ENCODE measurements at regions not wholly inside any gene's neighbourhood (a gene's known extent, or its start where the extent isn't known, plus 50 kb on each side); places are given as distances from the start of the nearest gene placed in this dataset.

DNA sequence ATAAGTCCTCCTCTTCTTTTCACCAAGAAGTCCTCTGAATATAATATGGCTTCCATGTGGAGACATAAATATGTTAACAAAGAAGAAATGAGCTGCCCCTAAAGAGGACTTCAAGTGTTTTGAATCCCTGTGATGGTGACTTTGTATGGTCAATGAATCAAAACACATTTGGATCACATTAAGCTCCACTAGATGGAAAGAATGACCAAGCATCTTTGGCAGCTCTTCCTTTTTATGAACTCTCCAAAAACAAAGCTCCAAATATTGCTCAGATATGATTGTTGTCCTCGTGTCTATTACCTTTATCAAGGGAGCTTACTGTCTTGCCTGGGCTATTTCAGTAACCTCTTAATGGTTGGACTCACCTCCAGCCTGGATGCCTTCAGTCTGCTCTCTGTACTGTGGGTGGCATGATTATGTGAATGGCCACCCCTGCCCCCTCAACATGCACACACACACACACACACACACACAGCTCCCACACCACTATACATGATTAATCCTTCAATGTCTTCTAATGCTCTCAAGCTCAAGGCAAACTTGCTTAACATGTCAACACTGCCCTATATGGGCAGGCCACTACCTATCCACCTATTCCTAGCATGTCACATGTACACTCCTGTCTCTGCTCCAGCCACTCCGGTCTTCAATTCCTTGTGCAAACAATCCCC, 346.6 kb upstream of the SALL1 start:
- Histone ChIP-seq H3K27ac (ENCODE audit: low read depth in 2 of 2, low read length in 2 of 2) (no peak overlapping the region), H3K36me3 (ENCODE audit: control insufficient read depth in 2 of 3, insufficient read depth in 3 of 3, low read length in 3 of 3) (no peaks in the 10 kb centered on the region), H3K9me3 (ENCODE audit: control insufficient read depth in 2 of 3, insufficient read depth in 1 of 3, low read length in 3 of 3) (no peaks in the 10 kb centered on the region), H3K4me3 (ENCODE audit: low read length in 3 of 3) (no peak overlapping the region), H3K27me3 (ENCODE audit: control insufficient read depth, insufficient read depth, low read length) (no peaks in the 10 kb centered on the region), H3K4me1 (ENCODE audit: control insufficient read depth in 2 of 3, insufficient read depth in 2 of 3, low read depth in 1 of 3, low read length in 3 of 3) (no peaks in the 10 kb centered on the region), H3K9ac (ENCODE audit: low read length in 3 of 3) (no peak overlapping the region)
- FAIRE-seq (no peak), DNase-seq (no peak)
- TF ChIP-seq CTCF (IDR thresholded peaks at IDR 0.05; ENCODE audit: borderline replicate concordance, extremely low read depth, insufficient read depth), result no peak
- intact Hi-C loops (cut with DNase I), result no loop called here

DNA sequence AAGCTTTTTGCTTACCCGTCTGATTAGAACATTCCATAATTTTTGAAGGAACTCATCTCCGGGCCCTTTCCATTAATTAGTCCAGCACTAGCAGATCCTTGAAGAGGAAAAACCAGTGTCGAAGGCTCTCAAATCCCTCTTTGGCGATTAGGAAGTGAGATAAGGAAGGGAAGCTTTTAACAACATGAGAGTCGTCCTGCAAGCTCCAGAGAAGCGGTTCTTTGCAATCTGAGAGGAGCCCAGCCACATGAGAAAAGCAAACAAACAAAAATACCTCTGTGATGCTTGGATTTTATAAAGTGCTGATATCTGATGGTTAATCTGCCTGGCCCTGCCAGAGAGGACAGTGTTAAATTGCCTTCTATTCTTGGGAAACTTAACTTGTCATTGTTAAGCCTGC, 339.8 kb upstream of the SALL1 start:
- no peak for FAIRE-seq

DNA sequence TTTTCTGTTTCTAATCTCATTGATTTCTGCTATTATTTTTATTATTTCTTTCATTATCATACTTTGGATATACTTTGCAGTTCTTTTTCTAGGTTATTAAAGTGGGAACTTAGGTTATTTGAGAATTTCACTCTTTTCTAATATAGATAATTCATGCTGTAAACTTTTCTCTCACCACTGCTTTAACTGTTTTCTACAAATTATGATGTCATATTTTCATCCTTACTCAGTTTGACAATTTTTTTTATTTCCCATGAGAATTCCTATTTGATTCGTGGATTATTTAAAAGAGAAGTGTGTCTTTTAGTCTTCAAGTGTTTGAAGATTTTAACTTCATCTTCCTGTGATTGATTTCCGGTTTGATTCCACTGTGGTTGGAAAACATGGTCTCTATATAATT, 336.8 kb upstream of the SALL1 start:
- H3K27me3 ChIP-seq (ENCODE audit: control insufficient read depth, insufficient read depth, low read length), result no peaks in the 10 kb centered on the region

More for the DNA sequence above, 339.8 kb upstream of the SALL1 start:
- no peak for TF ChIP-seq CTCF (IDR thresholded peaks at IDR 0.05; ENCODE audit: borderline replicate concordance, extremely low read depth, insufficient read depth)
- Histone ChIP-seq H3K9me3 (ENCODE audit: control insufficient read depth in 2 of 3, insufficient read depth in 1 of 3, low read length in 3 of 3) (no peaks in the 10 kb centered on the region), H3K4me1 (ENCODE audit: control insufficient read depth in 2 of 3, insufficient read depth in 2 of 3, low read depth in 1 of 3, low read length in 3 of 3) (no peaks in the 10 kb centered on the region), H3K9ac (ENCODE audit: low read length in 3 of 3) (no peak overlapping the region), H3K4me3 (ENCODE audit: low read length in 3 of 3) (no peak overlapping the region), H3K27ac (ENCODE audit: low read depth in 2 of 2, low read length in 2 of 2) (no peak overlapping the region), H3K36me3 (ENCODE audit: control insufficient read depth in 2 of 3, insufficient read depth in 3 of 3, low read length in 3 of 3) (no peaks in the 10 kb centered on the region), H3K27me3 (ENCODE audit: control insufficient read depth, insufficient read depth, low read length) (no peaks in the 10 kb centered on the region)
- intact Hi-C loops (cut with DNase I), result no loop called here
- DNase-seq, result peak in 2 of 5 donors; percentile 34 to 55

More for the DNA sequence above, 336.8 kb upstream of the SALL1 start:
- DNase-seq (no peak), FAIRE-seq (no peak)
- no peak overlapping the region for H3K27ac ChIP-seq (ENCODE audit: low read depth in 2 of 2, low read length in 2 of 2)
- intact Hi-C loops (cut with DNase I), result no loop called here
- H3K36me3 ChIP-seq (ENCODE audit: control insufficient read depth in 2 of 3, insufficient read depth in 3 of 3, low read length in 3 of 3), result no peaks in the 10 kb centered on the region
- H3K4me3 ChIP-seq (ENCODE audit: low read length in 3 of 3), result no peak overlapping the region
- H3K4me1 ChIP-seq (ENCODE audit: control insufficient read depth in 2 of 3, insufficient read depth in 2 of 3, low read depth in 1 of 3, low read length in 3 of 3), result no peaks in the 10 kb centered on the region
- peaks cover 0 to 6% (median 0%) of the 10 kb centered on the region in 3 donors for H3K9me3 ChIP-seq (ENCODE audit: control insufficient read depth in 2 of 3, insufficient read depth in 1 of 3, low read length in 3 of 3)
- no peak overlapping the region for H3K9ac ChIP-seq (ENCODE audit: low read length in 3 of 3)
- TF ChIP-seq CTCF (IDR thresholded peaks at IDR 0.05; ENCODE audit: borderline replicate concordance, extremely low read depth, insufficient read depth), result no peak
